ENCODE measurements at regions not wholly inside any gene's neighbourhood (a gene's known extent, or its start where the extent isn't known, plus 50 kb on each side); places are given as distances from the start of the nearest gene placed in this dataset.

GRCh38 chr18:26723981-26724380 is 141.5 kb downstream of the AQP4 start:
- TF ChIP-seq CTCF (IDR thresholded peaks at IDR 0.05; ENCODE audit: poor library complexity) (no peak), EZH2 (IDR thresholded peaks at IDR 0.05; ENCODE audit: borderline replicate concordance) (no peak), EZH2phosphoT487 (IDR thresholded peaks at IDR 0.05; ENCODE audit: low read depth, severe bottlenecking, unreplicated experiment) (no peak)
